ENCODE measurements at regions not wholly inside any gene's neighbourhood (a gene's known extent, or its start where the extent isn't known, plus 50 kb on each side); places are given as distances from the start of the nearest gene placed in this dataset.

DNA sequence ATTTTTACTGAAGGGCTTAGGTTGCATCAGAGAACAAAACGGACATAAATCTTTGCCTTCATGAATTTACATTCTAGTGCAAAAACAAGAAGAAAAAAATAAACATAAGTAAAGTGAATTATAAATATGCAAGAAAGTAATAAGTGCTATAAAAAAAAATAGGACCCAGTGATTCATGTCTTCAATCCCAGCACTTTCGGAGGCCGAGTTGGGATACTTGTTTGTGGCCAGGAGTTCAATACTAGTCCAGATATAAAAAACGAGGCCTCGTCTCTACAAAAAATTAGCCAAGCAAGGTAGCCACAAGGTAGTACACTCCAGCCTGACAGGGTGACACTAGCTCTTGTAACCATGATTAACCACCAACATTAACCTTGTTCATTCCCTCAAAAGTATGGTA is 193.5 kb downstream of the SIM1 start:
- DNase-seq (ENCODE audit: low read depth) = no peak
- no peak overlapping the region for H3K4me3 ChIP-seq (ENCODE audit: low read depth, low read length)

DNA sequence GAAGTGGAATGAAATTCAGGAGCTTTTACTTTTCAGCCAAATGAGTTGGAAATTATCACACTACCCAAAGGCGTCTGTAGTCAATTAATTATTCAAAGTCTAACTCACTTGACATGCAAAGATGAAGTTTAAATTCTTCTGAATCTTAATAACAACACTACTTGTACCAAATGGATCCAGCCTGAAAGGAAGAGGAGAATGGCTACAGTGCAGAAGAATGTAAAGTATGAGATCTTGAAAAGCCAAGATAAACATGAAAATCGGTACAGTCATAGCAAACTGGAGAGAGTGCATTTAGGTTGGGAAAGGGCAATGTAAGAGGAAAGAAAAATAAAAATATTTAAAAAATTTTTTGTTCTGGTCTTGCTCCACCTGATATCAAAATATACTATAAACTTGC is 195.5 kb downstream of the SIM1 start:
- peak; percentile 60 for DNase-seq (ENCODE audit: low read depth)
- no peak overlapping the region for H3K4me3 ChIP-seq (ENCODE audit: low read depth, low read length)

DNA sequence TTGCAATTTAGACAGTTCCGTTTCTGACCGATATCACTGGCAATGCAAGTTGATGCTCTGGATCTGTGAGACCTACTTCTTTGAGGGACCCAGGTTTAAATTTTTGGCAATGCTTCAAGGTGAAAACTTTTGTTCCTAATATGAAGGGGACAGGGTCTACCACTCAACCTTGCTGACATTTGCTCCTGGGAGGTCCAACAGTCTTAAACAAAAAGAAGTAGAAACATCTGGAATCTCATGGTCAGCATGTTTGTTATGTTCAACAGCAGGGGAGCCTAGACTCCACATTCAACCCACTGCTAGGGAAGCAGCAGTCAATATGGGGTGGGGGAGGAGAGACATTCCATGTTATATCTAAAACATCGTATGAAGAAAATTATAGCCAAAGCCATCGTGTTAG is 196.4 kb downstream of the SIM1 start:
- no peak for DNase-seq (ENCODE audit: low read depth)

DNA sequence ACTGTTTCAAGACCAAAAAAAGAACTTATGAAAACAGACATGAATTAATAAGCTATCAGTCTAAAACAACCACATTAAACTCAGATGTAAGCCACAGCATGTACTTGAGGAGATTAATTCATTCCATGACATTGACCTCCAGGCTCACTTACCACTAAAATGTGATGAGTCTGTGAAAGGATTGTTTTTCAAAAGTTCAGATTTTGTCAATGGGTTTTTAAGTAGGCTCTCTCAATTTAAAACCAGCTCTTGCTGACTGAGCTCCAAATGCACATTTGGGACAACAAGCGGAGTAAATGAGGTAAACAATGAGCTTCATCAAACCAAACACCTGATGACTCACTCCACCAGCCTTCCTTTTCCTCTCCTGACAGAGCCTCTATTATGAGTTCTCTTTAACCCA is 197.0 kb downstream of the SIM1 start:
- H3K4me3 ChIP-seq (ENCODE audit: low read depth, low read length) = no peak overlapping the region
- DNase-seq (ENCODE audit: low read depth) = peak; percentile 27

More for the DNA sequence above, 196.4 kb downstream of the SIM1 start:
- H3K4me3 ChIP-seq (ENCODE audit: low read depth, low read length) = no peak overlapping the region

DNA sequence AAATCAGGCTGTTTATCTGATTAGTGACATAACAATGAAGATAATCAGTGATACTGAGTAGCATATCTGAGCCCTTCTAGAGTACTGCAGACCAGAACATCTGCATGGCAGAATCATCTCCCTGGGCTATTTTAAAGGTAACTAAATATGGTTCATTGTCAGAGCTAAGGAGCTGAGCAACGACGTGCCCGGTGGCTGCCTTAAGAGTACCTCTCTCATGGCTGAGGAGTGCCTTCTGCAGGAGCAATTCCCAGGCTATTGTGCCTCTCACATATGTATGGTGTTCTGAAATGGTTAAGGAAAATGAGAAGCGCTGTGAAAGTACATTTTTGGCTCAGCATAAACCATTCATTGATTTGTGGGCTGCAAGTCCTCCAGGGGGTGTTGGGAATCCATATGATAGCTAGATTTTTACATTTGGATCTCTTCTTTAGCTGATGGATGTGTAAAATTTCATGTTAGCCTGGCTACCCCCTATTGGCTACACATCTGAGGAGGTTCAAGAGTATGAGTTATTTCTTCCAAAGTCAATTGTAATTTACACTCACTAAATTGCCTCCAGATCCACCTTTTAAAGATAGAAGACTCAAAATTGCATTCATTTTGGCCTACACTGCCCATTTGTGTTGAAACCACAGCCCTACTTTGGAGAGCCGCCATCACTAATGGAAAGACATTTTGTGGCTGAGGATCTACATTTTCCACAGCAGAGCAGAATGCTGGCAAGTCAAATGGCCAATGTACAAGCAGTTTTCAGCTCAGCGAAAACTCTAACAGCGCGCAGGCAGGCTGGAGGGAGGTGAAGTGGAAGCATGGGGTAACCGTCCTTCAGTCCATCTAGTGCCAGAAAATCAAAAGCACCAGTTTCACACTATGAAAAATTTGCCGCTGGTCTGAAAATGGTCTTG is 198.0 kb downstream of the SIM1 start:
- DNase-seq (ENCODE audit: low read depth) = no peak
- H3K4me3 ChIP-seq (ENCODE audit: low read depth, low read length) = no peak overlapping the region

DNA sequence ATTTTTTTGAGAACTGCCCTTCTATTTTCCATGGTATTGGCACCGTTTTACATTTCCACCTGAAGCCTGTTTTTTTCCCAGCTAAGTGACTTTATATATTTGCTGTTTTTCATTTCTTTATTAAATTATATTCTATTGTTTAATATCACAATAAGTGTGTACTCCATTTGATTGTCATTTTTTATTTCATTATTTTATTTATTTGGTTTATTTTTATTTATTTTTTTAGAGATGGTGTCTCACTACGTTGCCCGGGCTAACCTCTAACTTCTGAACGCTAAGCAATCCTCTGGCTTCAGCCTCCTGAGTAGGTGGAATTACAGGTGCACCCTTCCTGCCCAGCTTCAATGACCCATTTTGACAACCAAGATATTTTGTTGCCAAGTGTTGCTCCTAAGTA is 202.6 kb downstream of the SIM1 start:
- no peak overlapping the region for H3K4me3 ChIP-seq (ENCODE audit: low read depth, low read length)
- no peak for DNase-seq (ENCODE audit: low read depth)

DNA sequence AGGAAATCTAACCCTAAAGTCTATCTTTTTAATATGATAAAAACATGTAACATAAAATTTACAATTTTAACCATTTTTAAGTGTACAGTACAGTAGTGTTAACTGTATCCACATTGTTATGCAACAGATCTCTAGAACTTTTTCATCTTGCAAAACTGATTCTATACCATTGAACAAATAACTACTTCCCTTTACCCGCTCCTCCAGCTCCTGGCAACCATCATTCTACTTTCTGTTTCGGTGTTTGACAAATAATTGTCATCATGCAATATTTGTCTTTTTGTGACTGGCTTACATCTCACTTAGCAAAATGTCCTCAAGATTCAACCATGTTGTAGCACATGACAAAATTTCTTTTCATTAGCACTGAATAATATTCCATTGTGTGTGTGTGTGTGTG is 203.2 kb downstream of the SIM1 start:
- no peak overlapping the region for H3K4me3 ChIP-seq (ENCODE audit: low read depth, low read length)
- DNase-seq (ENCODE audit: low read depth) = no peak

DNA sequence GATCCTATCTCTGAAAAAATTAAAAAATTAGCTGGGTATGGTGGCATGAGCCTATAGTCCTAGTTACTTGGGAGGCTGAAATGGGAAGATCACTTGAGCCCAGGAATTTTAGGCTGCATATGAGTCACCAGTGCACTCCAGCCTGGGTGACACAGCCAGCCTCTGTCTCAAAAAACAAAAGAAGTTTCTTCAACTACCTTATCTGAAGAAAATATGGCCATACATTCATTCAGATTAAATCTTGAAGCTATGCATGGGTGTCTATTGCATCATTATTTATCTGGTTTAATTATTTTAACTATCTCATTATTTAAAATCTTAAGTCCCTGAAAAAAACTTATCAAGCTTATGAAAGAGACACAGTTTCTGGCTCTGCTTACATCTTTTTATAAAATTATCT is 204.1 kb downstream of the SIM1 start:
- DNase-seq (ENCODE audit: low read depth) = no peak
- H3K4me3 ChIP-seq (ENCODE audit: low read depth, low read length) = no peak overlapping the region

DNA sequence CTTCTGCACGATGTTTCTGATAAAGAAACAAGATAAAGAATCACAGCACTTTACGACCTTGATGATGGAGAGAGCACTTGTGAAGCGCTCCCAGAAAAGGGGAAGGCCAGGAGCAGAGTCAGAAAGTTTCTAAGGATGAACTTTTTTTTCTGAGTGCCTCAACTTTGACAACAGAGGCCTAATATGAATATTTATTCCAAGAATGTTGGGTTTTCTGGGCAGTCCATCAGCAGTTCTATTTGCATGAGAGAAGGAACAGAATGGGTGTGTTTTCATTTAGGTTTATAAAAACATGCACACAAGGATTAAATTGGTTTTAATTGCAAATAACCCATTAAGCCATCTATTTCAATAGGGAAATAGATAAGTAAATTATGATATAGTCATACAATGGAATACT is 204.9 kb downstream of the SIM1 start:
- H3K4me3 ChIP-seq (ENCODE audit: low read depth, low read length) = no peak overlapping the region
- no peak for DNase-seq (ENCODE audit: low read depth)

DNA sequence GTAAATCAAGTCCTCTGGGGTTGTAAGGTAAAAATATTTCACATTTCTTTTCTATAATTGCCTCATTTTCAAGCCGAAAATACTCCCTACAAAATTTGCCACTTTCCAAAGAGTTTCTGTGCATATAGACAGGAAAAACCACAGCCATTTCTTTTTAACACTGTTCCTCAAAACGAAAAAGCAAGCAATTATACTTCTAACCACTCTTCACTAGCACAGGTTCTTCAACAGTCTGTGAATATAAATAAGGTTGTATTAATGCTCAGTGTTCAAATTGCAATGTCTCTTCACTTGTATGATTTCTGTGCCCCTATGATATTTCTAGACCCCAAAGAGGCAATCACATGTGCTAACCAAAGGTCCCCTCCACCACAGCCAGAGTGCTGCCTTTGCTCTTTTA is 206.0 kb downstream of the SIM1 start:
- no peak overlapping the region for H3K4me3 ChIP-seq (ENCODE audit: low read depth, low read length)
- no peak for DNase-seq (ENCODE audit: low read depth)

DNA sequence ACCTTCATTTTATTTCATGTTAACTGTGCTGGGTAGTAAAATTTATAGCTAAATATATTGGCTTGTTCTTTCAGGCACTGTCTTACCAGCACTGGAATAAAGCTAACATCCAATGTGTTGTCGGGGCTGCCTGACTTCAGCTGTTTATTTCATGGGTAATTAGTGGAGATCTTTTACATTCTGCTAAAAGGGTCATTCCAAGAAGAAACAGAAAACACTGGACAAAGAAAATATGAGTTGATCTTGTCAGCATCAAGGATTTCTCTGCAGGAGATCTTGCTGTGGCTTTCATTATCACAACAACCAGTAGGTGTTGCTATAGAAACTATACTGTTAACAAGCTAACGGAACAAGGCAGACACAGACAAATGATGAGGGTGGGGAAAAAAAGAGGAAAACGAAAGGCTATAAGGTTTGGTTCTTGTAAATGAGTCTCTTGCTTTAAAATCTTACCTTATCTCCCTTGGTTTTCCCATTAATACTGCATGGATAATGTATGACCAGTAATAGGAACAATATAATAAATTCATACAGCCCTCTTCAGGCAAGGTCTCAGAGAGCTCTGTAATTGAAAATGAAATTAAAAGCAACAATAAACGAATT is 206.8 kb downstream of the SIM1 start:
- DNase-seq (ENCODE audit: low read depth) = peak; percentile 49
- peak overlapping the region; percentile 4 for H3K4me3 ChIP-seq (ENCODE audit: low read depth, low read length)

DNA sequence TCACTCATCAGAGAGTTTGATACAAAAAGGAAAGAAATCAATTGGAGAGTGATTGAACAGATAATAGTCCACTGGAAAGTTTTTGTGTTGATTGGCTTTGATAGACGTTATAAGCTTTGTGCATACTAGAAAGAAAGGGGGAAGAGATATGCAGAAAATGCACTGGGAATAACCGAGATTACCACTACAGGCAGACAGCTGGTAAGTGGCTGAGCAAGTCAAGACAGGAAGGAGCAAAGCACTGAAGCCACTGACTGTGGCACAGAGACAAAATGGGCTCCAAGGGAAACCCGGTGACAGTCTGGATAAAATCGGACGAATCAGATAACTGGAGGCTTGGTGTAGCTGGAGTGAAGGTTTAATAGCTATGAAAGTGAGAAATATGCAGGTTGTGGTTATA is 209.0 kb downstream of the SIM1 start:
- DNase-seq (ENCODE audit: low read depth) = no peak
- no peak overlapping the region for H3K4me3 ChIP-seq (ENCODE audit: low read depth, low read length)

DNA sequence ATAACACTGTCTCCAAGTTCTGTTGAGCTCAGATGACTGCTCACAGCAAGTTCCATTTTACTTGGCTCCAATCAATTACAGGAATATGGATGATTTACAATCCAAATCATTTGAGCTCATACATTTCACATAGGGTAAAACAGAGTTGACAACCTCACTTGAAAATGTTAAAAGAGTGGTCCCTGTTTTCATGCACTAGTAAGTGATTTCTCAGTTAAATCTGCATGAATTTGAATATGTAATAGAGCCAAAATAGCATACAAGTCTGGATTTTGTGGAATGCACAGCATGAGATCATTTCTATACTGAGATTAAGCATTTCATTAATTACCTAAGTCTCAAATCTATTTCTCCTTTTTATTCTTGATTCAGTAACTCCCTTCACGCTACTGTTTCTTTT is 217.6 kb downstream of the SIM1 start:
- no peak for DNase-seq (ENCODE audit: low read depth)
- no peak overlapping the region for H3K4me3 ChIP-seq (ENCODE audit: low read depth, low read length)

DNA sequence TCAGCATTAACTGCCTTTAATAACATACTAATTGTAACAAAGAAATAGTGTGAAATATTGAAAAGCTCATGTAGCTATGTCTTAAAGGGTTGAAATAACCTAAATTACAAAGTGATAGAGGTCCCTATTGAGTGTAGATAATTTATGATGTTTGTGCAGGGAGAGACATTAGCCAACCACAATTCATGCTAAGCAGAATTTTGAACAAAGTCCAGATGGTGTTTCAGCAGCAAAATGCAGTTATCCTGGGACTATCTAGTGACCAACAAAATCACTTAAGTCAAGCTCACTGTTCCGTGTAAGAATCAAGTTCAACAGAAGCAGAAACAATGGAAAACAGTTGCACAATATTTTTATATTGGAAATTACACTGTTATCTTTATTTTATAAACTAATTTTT is 218.5 kb downstream of the SIM1 start:
- no peak overlapping the region for H3K4me3 ChIP-seq (ENCODE audit: low read depth, low read length)
- DNase-seq (ENCODE audit: low read depth) = no peak

DNA sequence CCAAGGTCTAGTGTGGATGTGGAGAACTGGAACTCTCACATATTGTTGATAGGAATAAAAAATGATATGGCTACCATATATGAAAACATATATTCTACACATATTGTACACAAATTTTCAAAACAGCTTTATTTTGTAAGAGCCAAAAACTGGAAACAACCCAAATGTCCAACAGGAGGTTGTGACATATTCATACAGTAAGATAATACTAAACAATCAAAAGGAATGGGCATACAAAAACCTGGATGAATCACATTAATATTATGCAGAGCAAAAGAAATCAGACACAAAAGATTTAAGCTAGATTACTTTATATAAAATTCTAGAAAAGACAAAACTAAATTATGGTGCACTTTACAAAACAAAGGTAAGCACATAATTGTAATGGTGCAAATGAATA is 223.9 kb downstream of the SIM1 start:
- no peak for DNase-seq (ENCODE audit: low read depth)
- no peak overlapping the region for H3K4me3 ChIP-seq (ENCODE audit: low read depth, low read length)

DNA sequence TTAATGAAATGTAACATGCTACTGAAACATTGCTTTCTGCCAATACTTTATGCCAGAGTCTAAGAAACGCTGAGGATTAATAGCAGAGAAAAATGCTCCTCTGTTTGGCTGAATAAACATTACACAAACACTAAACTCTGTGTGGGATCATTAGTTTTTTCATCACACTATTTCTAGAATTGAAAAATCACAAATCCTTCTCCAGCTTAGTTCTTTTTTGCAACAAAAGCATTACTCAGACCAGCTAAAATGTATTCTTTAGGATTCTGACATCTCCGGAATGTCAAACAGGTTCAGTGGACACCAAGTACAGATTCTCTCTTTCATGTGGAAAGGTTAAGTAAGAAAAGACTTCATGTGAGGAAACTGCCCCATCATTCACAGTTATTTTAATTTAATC is 226.9 kb downstream of the SIM1 start:
- H3K4me3 ChIP-seq (ENCODE audit: low read depth, low read length) = no peak overlapping the region
- DNase-seq (ENCODE audit: low read depth) = no peak

DNA sequence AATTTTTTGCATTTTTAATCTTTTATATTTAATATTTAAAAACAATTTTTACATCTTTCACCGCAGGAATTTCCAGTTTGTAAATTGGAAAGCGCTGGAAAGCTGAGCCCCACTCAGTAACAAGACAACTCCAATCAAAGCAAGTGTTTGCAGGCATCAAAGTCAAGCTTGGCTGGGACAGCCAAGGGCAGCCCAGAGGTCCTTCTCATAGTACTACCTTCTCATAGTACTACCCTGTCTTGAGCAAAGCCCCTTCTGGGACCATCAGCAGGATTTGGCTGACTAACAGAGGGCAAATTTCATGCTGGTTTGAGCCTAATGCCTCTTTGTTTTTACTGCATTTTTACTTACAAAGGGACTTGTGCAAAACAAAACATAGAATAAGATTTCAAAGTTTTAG is 228.3 kb downstream of the SIM1 start:
- no peak for DNase-seq (ENCODE audit: low read depth)
- H3K4me3 ChIP-seq (ENCODE audit: low read depth, low read length) = no peak overlapping the region

DNA sequence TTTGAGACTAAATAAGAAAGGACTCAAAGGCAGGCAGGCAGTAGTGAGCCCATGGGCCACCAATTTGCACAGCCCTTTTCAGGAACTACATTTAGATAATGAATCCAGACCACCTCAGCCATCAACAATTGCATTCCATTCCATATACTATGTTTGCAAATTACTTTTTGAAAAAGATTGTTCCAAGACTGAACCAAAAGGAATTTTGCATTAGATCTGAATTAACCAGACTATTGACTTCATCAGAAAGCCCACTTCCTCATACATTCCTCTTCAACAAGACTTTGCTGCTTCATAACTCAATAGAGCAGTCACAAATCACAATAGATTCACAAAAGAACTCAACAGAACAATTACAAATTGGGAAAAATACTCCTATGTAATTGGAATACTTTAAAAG is 229.1 kb downstream of the SIM1 start:
- no peak for DNase-seq (ENCODE audit: low read depth)
- H3K4me3 ChIP-seq (ENCODE audit: low read depth, low read length) = no peak overlapping the region

DNA sequence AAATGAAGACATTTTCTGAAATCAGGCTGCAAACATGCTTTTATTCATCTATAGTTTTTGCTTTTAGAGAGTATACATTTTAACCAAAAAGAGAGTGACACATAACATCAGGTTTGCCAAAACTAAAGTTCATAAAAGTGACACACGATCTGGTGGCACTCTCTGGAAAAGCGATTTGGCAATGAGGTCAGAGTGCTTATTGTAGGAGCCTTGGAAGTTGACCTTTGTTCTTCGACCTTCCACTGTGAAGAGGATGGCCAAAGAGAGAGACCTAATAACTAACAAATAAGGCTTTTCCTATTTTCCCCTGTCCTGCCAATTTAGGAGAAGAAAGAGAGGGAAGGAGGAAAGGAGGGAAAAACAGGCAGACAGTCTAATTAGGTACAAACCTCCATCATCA is 230.1 kb downstream of the SIM1 start:
- no peak for DNase-seq (ENCODE audit: low read depth)
- H3K4me3 ChIP-seq (ENCODE audit: low read depth, low read length) = no peak overlapping the region

DNA sequence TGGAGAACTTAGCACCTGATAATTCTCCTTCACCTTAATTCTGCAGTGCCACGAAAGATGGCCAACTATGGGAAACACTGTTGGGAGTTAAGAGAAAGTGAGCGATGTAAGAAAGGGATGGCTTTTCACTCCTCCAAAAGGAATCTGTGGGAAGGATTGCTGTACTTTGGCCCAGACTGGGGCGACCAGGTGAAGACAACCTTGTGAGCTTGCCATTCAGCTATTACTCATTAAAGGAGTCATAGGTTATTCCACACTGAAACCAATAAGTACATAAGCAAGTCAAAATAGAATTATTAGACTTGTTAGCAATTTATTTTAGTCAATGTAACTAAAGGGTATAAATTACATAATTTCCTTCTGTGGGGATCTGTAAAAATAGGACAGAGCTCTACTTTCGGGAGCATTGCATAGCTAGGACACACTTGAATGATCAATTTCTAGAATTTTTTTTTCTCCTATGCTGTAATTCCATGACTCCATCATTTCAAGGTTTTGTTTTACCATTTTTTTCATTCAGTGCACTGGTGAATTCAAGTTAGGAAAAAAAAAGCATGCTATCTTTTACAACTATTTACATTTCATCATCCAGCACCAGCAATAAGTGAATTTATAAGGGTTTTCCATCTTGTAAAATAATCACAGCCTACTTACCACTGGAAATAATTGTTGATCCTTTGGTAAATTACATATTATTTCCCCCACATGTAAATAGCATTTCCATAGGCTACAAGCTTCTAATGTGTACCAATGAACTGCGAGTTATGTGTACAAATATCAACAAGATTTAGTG is 231.7 kb downstream of the SIM1 start:
- DNase-seq (ENCODE audit: low read depth) = no peak
- H3K4me3 ChIP-seq (ENCODE audit: low read depth, low read length) = no peak overlapping the region

DNA sequence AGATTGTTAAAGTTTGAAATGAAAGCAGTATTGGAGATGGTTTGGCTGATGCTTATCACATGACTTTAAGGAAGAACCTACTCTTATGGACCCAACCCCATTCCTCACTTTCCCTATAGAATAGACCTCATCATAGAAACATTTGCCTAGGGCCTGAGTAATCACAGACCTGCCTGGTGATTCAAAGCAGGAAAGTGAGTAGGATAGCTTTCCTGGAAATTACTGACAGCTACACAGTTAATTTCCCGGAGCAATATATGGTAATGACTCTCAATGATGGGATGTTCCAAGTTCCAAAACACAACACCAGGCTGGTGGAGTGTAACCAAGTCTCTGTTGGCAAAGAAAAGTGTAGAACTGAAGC is 233.8 kb downstream of the SIM1 start:
- H3K4me3 ChIP-seq (ENCODE audit: low read depth, low read length) = no peak overlapping the region
- DNase-seq (ENCODE audit: low read depth) = peak; percentile 62
